ENCODE measurements at regions not wholly inside any gene's neighbourhood (a gene's known extent, or its start where the extent isn't known, plus 50 kb on each side); places are given as distances from the start of the nearest gene placed in this dataset.
A peak's percentile ranks its signal among the peaks of the same experiment; 100 is the strongest.

GRCh38 chr18:8882632-8883408 lies 177.5 kb downstream of the MTCL1 start (continued):
- TF ChIP-seq ZNF324 (CRISPR knock-in tag; IDR thresholded peaks at IDR 0.05), result no peak
- no peak for TF ChIP-seq TAF9B (IDR thresholded peaks at IDR 0.05; ENCODE audit: partially characterized antibody)
- no peak for TF ChIP-seq STAG1 (CRISPR knock-in tag; IDR thresholded peaks at IDR 0.05; ENCODE audit: borderline replicate concordance)
- 0 out of 2 replicates have a peak, but pooled peaks have one; percentile 58 for TF ChIP-seq NFRKB (IDR thresholded peaks at IDR 0.05; ENCODE audit: low read depth)
- no peak; the same call in 1 of the 2 replicates for TF ChIP-seq GATAD2A (IDR thresholded peaks at IDR 0.05)
- no peak for TF ChIP-seq ZNF224 (CRISPR knock-in tag; IDR thresholded peaks at IDR 0.05)
- TF ChIP-seq CBFA2T3 (IDR thresholded peaks at IDR 0.05), result peak; percentile 63
- peak; percentile 92 for TF ChIP-seq JUND (IDR thresholded peaks at IDR 0.05; ENCODE audit: borderline replicate concordance, low read depth, low read length)
- peak; percentile 92; the same call in 2 of the 3 replicates for TF ChIP-seq JUND (tag; IDR thresholded peaks at IDR 0.05; ENCODE audit: borderline replicate concordance, low read depth, low read length)
- TF ChIP-seq MEIS2 (IDR thresholded peaks at IDR 0.05; ENCODE audit: partially characterized antibody), result no peak
- no peak for TF ChIP-seq ZFPM2 (CRISPR knock-in tag; IDR thresholded peaks at IDR 0.05)
- TF ChIP-seq HINFP (tag; conservative IDR thresholded peaks at IDR 0.05; ENCODE audit: low read depth), result peak; percentile 3; the same call in 1 of the 2 replicates
- peak; percentile 10; the same call in 1 of the 2 replicates for TF ChIP-seq STAT5A (IDR thresholded peaks at IDR 0.05; ENCODE audit: borderline replicate concordance, low read length)
- no peak for TF ChIP-seq RB1 (IDR thresholded peaks at IDR 0.05; ENCODE audit: low read depth)
- no peak for TF ChIP-seq BMI1 (IDR thresholded peaks at IDR 0.05; ENCODE audit: low read length)
- peak; percentile 93; the same call in 1 of the 2 replicates for TF ChIP-seq CHAMP1 (IDR thresholded peaks at IDR 0.05)
- TF ChIP-seq ETS2 (tag; IDR thresholded peaks at IDR 0.05; ENCODE audit: borderline replicate concordance, poor library complexity, severe bottlenecking), result no peak
- TF ChIP-seq OTX1 (CRISPR knock-in tag; IDR thresholded peaks at IDR 0.05), result no peak
- no peak for TF ChIP-seq MCM5 (IDR thresholded peaks at IDR 0.05; ENCODE audit: low read depth)
- TF ChIP-seq RCOR1 (IDR thresholded peaks at IDR 0.05; ENCODE audit: borderline replicate concordance in 1 of 2, low read depth in 2 of 2, low read length in 2 of 2), result peak in 1 of 2 experiments; percentile 64; a peak in 2 of 4 replicates
- peak; percentile 47 for TF ChIP-seq VEZF1 (CRISPR knock-in tag; IDR thresholded peaks at IDR 0.05)
- peak; percentile 31; the same call in 1 of the 2 replicates for TF ChIP-seq RBFOX2 (IDR thresholded peaks at IDR 0.05; ENCODE audit: low read depth, low read length)
- TF ChIP-seq FOXO4 (CRISPR knock-in tag; IDR thresholded peaks at IDR 0.05), result no peak

All from K562 (cell line).